Pancreas (tissue), 10 donors: ENCODE measurements at regions not wholly inside any gene's neighbourhood (a gene's known extent, or its start where the extent isn't known, plus 50 kb on each side); places are given as distances from the start of the nearest gene placed in this dataset.

Experiments used
- ATAC-seq, 4 donors: fragments of 200-7000 bp; cut with Tn5 transposase; one replicate each; pipeline versions ENCODE4 v1.8.0 to v1.9.1; 2020; ENCODE audit warnings: mild to moderate bottlenecking in 4 of 4, moderate library complexity in 4 of 4
- DNase-seq, 6 donors: peaks; one replicate each; pipeline ENCODE4 v3.0.0-alpha.2; 2020
- FAIRE-seq: peaks from 2 replicates; lab custom pipeline; 2012; peaks lifted over from hg19 to GRCh38; lab: Jason Lieb, UNC
- H3K27ac ChIP-seq, 4 donors: fragments of 200-600 bp; sonication (generic); 1 replicate in 3 of 4; 2 replicates in 1 of 4; pipeline versions ENCODE4 v1.5.0 to v1.8.0; 2020
- H3K27me3 ChIP-seq, 4 donors: fragments of 200-600 bp; one replicate each; pipeline ENCODE4 v1.8.0; 2021
- H3K36me3 ChIP-seq, 3 donors: fragments of 200-600 bp; sonication (generic) in 1 of 3; one replicate each; pipeline versions ENCODE4 v1.5.0 to v1.8.0; 2020 to 2021
- H3K4me1 ChIP-seq, 3 donors: fragments of 200-600 bp; one replicate each; pipeline ENCODE4 v1.8.0; 2021
- H3K4me3 ChIP-seq, 4 donors: fragments of 200-600 bp; sonication (generic) in 2 of 4; one replicate each; pipeline versions ENCODE4 v1.5.0 to v1.8.0; 2020 to 2021
- H3K9me3 ChIP-seq, 4 donors: fragments of 200-600 bp; one replicate each; pipeline ENCODE4 v1.8.0; 2021
- CTCF ChIP-seq, 4 donors: fragments of 200-600 bp; sonication (generic) in 3 of 4; IDR thresholded peaks; one replicate each; pipeline versions ENCODE4 v1.5.0 to v1.8.0; 2021; ENCODE audit warnings: antibody characterized with exemption in 4 of 4
- WGBS, 2 donors: extraction: QIAGEN DNeasy Blood & Tissue Kit; methylation state at CpG; one replicate each; pipeline ENCODE4 v1.1.7; 2013; 5-methylcytosine and 5-hydroxymethylcytosine counted together
- intact Hi-C, 3 donors: fragments of 100-400 bp; cut with DNase I; formaldehyde crosslinking; loops; one replicate each; pipeline versions ENCODE4 v1.11.1 to v1.14.2; 2022
- donor health status: healthy with polysubstance abuse.
- donor health status: DM: no; HTN: no; CAD: no; lungs with moderate emphysema.
- donor health status: DM: no; HTN: no; CAD: no.
- donor health status: control.
- donor health status: control.
- donor health status: Bipolar disorder and iron deficiency.
- donor health status: DM: yes; HTN: yes; CAD: no.
- donor health status: DM: no; HTN: no; CAD: no.
- donor health status: DM: no; HTN: no; CAD: no.
- donor health status: DM: yes; HTN: yes; CAD: no.

GRCh38 chr7:81473236-81473635 is 296.6 kb downstream of the HGF start:
- Histone ChIP-seq H3K36me3 (no peaks in the 10 kb centered on the region), H3K27me3 (no peaks in the 10 kb centered on the region), H3K4me1 (peaks cover 4 to 9% (median 5%) of the 10 kb centered on the region in 3 donors), H3K9me3 (no peaks in the 10 kb centered on the region), H3K4me3 (no peak overlapping the region), H3K27ac (no peak overlapping the region)
- FAIRE-seq (no peak), DNase-seq (no peak), ATAC-seq (no peak)
- no peak for TF ChIP-seq CTCF (IDR thresholded peaks at IDR 0.05)
- WGBS, 2 donors, result 84 to 91% methylated on average over 6 of the region's 6 CpGs
- intact Hi-C loops, result no loop called here

- Histone ChIP-seq H3K4me3 (no peak overlapping the region), H3K9me3 (no peaks in the 10 kb centered on the region), H3K36me3 (no peaks in the 10 kb centered on the region), H3K27me3 (no peaks in the 10 kb centered on the region), H3K27ac (no peak overlapping the region), H3K4me1 (peaks cover 4 to 9% (median 5%) of the 10 kb centered on the region in 3 donors)
- no peak for TF ChIP-seq CTCF (IDR thresholded peaks at IDR 0.05)
- ATAC-seq (peak; percentile 77 to 87 (median 84)), FAIRE-seq (no peak), DNase-seq (peak in 4 of 6 donors; percentile 24 to 47 (median 40))
- 22 to 28% methylated on average over 6 of the region's 6 CpGs for whole genome bisulfite sequencing, 2 donors
- intact Hi-C loops, result no loop called here
These were observed 299.0 kb downstream of the HGF start for GRCh38 chr7:81470724-81471379.

- Histone ChIP-seq H3K9me3 (no peaks in the 10 kb centered on the region), H3K36me3 (no peaks in the 10 kb centered on the region), H3K4me3 (no peak overlapping the region), H3K27ac (no peak overlapping the region), H3K27me3 (no peaks in the 10 kb centered on the region), H3K4me1 (peaks cover 4 to 9% (median 5%) of the 10 kb centered on the region in 3 donors)
- TF ChIP-seq CTCF (IDR thresholded peaks at IDR 0.05), result peak; percentile 25 to 47 (median 33)
- intact Hi-C loops, result no loop called here
- WGBS, 2 donors, result 14 to 17% methylated on average over 9 of the region's 9 CpGs
- DNase-seq (peak in 5 of 6 donors; percentile 66 to 73 (median 70)), ATAC-seq (peak; percentile 89 to 97 (median 94)), FAIRE-seq (peak; percentile 53)
These were observed 299.8 kb downstream of the HGF start for GRCh38 chr7:81469869-81470723.

- intact Hi-C loops, result no loop called here
- TF ChIP-seq CTCF (IDR thresholded peaks at IDR 0.05), result no peak
- WGBS, 2 donors, result 34 to 46% methylated on average over 2 of the region's 2 CpGs
- Histone ChIP-seq H3K27ac (no peak overlapping the region), H3K36me3 (no peaks in the 10 kb centered on the region), H3K4me3 (no peak overlapping the region), H3K4me1 (peaks cover 4 to 9% (median 5%) of the 10 kb centered on the region in 3 donors), H3K9me3 (no peaks in the 10 kb centered on the region), H3K27me3 (no peaks in the 10 kb centered on the region)
- no peak for DNase-seq
- ATAC-seq, result no peak
- FAIRE-seq, result no peak
These were observed 300.5 kb downstream of the HGF start for GRCh38 chr7:81469153-81469868.
